IPS-18c (cell line): ENCODE measurements at regions not wholly inside any gene's neighbourhood (a gene's known extent, or its start where the extent isn't known, plus 50 kb on each side); places are given as distances from the start of the nearest gene placed in this dataset.

ENCODE experiments used
- H3K4me3 ChIP-seq: 2 replicates; pipeline ENCODE4 v1.7.0; 2013; ENCODE audit warnings: low read depth, mild to moderate bottlenecking, low read length, moderate library complexity; ENCODE audit not compliant: insufficient read depth
- H3K9me3 ChIP-seq: one replicate; pipeline ENCODE4 v1.6.1; 2013; ENCODE audit warnings: mild to moderate bottlenecking, low read length, moderate library complexity; ENCODE audit not compliant: control insufficient read depth, insufficient read depth

DNA sequence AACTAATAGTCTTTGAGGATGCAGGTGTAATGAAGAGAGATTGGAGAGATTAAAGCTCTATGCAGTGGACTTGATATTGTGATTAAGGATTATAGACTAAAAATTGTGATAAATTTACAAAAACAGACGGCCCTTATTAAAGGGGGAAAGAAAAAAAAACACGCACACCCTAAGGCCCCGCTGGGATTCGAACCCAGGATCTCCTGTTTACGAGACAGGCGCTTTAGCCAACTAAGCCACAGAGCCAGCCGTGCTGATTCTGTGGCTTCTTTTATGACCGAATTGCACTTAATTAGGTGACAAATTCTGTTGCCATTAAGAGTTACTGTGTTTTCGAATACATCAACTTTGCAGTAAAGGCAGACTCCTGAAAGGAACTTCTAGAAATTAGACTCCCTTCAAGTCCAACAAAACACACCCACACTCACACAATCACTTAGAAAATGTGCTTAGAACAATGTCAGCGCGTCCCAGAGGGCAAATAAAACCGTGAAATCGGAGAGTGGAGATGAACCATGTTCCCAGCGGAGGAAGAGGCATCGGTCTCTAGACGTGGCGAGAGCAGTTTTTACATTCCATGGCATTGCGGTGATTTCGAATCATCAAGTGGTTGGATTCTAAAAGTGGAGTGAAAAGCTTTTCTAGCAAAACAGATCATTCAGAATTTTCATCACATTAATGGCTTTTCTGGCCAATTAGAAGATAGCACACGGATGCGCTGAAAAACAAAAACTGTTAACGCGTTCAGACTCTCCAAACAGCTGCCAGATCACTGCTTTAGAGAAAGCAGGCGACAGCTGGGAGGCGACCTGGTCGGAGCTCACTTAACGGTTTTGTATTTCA, 122.6 kb downstream of the GPX5 start:
- H3K9me3 ChIP-seq = no peaks in the 10 kb centered on the region
- peak overlapping the region; percentile 74 for H3K4me3 ChIP-seq

DNA sequence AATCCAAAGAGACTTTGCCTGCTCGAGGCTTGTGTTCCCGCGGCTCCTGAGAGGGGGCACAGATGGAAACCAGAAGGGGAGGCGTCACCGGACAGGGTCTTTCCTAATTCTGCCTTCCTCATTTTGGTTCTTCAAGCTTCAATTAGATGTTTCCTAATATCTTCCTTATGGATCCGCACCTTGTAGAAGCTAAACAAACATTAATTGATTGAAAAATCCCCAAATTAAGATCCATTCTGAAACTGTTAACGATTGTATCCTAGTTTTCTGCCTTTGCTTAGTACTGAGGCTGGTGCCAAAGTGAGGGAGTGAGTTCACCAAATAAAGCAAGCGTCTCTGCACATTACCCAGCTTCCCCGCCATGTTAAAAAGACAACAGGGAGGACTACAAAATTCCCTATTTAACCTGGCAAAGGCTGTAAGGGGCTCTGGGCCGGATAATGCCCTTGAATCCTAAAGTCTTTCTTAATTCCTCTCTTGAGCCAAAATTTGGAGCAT, 123.2 kb downstream of the GPX5 start:
- Histone ChIP-seq H3K4me3 (peak overlapping the region; percentile 74), H3K9me3 (no peaks in the 10 kb centered on the region)

DNA sequence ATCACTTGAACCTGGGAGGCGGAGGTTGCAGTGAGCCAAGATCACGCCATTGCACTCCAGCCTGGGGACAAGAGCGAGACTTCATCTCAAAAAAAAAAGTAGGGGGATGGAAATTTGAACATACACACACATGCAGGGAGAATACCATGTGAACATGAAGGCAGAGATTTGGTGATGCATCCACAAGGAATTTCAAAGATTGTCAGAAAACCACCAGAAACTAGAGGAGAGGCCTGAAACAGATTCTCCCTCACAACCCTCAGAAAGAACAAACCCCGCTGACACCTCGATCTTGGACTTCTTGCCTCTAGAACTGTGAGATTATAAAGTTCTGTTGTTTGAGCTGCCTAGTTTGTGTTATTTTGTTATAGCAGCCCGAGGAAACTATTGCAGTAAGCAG, 125.5 kb downstream of the GPX5 start:
- Histone ChIP-seq H3K4me3 (no peak overlapping the region), H3K9me3 (no peaks in the 10 kb centered on the region)

DNA sequence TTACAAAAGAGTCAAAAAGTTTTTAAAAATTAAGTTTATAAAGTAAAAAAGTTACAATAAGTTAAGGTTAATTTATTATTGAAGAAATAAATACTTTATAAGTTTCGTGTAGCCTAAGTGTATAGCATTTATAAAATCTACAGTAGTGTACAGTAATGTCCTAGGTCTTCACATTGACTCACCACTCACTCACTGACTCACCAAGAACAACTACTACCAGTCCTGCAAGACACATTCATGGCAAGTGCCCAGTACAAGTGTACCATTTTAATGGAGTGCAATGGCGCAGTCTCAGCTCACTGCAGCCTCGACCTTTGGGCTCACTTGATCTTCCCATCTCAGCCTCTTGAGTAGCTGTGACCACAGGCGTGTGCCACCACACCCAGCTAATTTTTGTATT, 128.2 kb downstream of the GPX5 start:
- Histone ChIP-seq H3K4me3 (no peak overlapping the region), H3K9me3 (no peaks in the 10 kb centered on the region)

DNA sequence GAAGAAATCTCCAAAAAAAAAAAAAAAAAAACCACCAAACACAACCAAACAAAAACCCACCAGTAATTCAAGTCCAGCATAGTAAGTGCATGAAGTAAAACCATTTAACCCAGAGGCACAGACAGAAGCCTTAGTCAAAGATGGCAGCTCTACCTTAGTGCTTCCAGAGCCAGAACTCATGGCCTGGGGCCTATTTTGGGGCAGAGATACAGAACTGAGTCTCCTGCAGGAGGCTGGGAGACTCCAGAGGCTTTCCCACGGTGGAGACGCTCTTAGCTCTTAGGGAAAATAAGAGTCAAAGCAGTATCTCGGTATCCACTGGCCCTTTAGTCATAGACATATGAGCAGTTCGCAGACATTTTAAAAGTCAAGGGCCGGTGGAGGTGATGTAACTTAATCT, 129.5 kb downstream of the GPX5 start:
- no peaks in the 10 kb centered on the region for H3K9me3 ChIP-seq
- no peak overlapping the region for H3K4me3 ChIP-seq

DNA sequence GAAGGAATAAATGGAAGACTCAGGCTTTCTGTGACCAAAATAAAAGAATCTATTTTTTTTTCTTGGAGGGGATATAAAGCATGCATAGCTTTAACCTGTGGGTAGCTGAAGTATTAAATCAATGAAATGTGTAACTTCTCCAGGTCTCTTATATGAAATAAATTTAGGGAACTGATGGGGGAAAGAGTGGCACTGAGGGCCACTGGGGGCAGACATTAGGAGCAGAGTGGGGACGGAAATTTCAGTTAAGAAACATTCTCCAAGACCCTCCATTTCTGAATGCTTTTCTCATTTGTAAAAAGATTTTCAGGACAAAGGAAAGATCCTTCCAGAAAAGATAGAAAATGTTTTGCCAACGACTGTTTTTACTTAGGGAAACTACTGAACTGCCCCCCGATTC, 131.0 kb downstream of the GPX5 start:
- Histone ChIP-seq H3K9me3 (no peaks in the 10 kb centered on the region), H3K4me3 (peak overlapping the region; percentile 60; the same call in 1 of the 2 replicates)

DNA sequence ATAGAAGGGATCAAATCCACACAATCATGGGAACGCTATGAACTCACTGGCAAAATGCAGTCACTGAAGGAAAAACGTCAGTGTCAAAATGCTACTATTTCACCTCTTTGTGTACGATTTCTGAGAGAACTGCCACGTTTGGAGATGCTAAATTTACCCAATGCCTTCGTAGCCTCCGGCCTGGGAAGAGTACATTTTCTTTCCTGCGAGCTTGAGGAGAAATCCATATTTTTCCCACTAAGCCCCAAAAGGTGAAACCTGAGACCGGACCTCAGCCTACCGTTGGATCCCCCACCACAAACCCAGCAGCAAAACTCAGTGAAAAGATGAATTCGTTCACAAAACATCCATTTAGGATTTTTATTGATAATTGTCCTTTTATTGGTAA, 131.7 kb downstream of the GPX5 start:
- no peaks in the 10 kb centered on the region for H3K9me3 ChIP-seq
- H3K4me3 ChIP-seq = peak overlapping the region; percentile 60; the same call in 1 of the 2 replicates

DNA sequence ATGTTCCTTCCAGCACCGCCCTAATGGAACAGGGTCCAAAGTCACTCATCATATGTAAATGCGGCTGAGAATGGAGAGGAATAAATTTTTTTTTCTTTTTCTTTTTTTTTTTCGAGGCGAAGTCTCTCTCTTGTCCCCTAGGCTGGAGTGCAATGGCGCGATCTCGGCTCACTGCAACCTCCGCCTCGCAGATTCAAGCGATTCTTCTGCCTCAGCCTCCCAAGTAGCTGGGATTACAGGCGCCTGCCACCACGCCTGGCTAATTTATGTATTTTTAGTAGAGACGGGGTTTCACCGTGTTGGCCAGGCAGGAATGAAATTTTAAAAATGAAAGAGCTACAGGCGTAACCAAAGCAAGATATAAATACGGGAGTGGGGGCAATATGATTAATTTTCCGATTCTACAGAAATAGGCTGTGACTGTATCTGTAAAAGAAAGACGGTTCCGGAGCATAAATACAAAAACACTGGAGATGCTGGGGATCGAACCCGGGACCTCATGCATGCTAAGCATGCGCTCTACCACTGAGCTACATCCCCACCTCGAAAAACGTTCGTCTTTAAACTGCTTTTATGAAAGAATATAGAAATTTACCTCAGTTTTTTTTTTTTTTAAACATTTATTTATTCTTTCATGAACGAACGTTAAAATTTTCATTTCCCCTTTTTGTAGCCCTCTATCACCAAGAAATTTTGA, 132.2 kb downstream of the GPX5 start:
- H3K4me3 ChIP-seq = peak overlapping the region; percentile 60
- H3K9me3 ChIP-seq = no peaks in the 10 kb centered on the region

DNA sequence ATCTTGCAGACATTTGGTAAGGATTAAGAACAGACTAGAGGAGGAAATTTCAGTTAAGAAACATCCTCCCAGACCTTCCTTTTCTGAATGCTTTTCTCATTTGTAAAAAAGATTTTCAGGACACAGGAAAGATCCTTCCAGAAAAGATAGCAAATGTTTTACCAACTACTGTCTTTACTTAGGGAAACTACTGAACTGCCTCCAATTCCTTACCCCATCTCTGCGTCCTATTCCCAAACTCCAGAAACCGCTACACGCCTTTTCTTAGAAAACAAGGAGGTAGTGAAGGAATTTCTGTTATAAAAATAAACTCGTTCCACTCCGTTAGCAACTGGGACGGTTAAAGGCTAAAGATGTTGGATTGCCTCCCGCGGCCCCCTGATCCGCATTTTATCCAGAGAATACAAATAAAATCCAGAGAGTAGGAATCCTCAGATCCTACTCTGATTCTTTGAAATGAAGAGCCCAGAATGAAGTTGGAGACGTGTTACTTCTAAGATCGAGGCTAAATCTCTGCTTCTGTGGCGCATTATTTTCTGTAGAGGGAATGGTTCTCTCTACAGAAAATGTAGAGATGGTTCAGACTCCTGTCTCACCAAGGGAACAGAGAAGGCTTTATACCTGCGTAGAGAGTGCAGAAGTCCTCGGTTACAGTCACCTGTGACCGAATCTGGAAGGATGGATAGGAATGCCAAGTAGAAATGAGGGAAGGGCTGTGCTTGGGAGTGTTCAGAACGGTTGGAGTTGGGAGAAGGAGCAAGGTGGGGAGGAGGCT, 133.0 kb downstream of the GPX5 start:
- Histone ChIP-seq H3K4me3 (peak overlapping the region; percentile 60), H3K9me3 (no peaks in the 10 kb centered on the region)

DNA sequence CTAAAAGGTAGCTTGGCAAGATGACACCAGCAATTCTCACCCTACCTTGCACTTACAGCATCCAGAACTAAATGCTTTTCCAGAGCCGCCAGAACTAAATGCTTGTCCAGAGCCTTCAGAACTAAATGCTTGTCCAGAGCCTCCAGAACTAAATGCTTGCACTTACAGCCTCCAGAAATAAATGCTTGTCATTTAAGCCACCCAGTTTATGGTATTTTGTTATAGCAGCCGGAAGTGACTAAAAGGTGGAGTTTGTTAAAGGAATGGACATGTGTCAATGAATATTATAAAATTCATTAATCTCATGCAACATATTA, 133.5 kb downstream of the GPX5 start:
- no peaks in the 10 kb centered on the region for H3K9me3 ChIP-seq
- H3K4me3 ChIP-seq = peak overlapping the region; percentile 60

DNA sequence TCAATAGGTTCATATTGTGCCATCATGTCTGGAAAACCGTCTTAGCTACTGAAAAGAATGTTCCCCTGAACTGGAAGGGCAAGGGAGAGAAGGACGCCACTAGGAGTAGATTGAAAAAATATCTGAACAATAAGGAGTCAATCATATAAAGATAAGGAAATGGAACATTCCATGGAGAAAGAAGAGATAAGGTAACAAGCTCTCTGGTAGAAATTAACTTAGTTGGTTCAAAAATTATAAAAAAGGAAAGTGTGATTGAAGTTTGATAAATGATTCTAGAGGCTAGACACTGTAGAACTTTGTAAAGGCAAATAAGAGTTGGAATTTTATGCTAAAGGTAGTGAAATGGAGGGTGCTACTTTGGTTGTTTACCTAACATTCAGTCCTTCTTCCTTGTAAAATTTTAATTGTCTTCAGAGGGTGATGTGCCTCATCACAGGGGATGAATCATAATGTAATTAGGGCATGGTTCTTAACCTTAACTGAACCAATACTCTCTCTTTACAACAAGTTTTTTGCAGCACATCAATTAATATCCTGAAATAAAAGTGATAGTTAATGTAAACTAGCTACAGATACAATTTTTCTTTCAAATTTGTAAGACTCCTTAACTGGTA, 135.5 kb downstream of the GPX5 start:
- Histone ChIP-seq H3K9me3 (no peaks in the 10 kb centered on the region), H3K4me3 (no peak overlapping the region)

DNA sequence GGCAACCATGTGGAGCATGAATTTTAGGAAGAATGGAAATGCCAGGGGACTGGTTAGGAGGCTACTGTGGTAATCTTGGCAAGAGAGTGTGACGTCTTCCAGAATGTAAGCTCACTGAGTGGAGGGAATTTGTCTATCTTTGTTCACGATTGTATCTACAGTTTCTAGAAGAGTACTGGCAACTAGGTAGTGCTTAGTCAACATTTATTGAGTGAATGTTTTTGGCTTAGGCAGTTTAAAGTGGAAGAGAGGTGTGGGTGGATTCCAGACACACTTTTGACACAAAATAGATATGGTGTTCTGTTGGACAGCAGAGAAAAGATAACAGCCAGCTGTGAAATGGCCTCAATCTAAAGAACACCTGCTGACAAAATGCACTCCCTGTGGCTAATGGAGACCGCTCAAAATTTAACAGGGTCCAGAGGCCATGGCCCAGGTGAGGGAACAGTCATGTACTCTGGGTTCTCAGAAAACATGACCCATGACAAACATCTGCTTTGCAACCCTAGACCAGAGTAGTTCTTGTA, 139.3 kb downstream of the GPX5 start:
- Histone ChIP-seq H3K4me3 (no peak overlapping the region), H3K9me3 (no peaks in the 10 kb centered on the region)

DNA sequence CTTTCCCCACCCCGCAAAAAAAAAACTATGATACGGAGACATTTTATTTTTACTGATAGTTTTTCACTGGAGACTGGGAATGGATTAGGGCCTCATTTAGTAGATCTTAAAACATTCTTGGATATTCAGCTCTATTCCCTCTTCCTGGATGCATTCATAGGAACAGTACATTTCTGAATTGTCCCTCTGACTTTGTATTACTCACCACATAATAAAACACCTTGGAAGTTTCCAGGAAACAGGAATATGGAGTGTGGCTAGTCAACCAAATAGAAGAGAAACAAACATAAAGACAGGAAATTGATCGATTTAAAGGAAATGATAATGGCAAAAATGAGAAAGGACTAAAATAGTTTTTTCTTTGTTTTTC, 147.7 kb downstream of the GPX5 start:
- H3K4me3 ChIP-seq = no peak overlapping the region
- H3K9me3 ChIP-seq = no peaks in the 10 kb centered on the region

DNA sequence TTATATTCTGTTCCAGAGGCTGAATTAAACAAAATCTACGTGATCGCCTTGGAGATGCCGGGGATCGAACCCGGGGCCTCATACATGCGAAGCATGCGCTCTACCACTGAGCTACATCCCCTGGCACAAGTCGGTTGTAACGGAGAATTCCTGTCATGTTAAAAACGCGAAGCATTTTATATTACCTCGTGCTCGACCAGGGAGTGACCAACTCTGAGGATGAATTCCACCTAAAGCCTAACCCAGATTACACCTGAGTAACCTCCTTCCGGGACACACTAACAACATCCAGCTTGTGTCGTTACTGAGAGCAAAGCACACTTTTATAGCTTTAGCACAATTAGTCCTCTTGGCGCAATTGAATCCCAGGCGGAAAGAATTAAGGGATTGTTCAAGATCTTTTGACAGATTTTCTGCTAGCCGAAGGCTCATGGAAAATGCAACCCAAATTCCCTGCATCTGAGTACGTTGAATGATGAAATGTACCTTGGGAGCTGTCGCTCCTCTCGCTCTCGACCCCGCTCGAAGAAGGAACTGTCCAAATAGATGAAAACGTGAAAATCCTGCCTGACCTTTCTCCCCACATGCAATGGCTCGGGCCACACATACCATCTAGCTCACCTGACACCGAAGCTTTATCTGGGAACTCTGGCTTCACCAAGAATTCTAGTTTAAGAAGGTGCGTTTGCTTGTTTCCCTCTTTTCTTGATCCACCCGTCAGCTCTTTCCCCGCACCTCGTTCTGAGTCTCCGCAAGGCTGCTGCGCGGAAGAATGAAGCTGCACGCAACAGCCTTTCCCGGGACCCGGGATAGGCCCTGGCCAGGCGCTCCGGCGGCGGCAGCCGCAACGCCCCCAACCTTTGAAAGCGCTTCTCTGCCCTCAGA, 148.3 kb downstream of the GPX5 start:
- Histone ChIP-seq H3K9me3 (no peaks in the 10 kb centered on the region), H3K4me3 (peak overlapping the region; percentile 57)

DNA sequence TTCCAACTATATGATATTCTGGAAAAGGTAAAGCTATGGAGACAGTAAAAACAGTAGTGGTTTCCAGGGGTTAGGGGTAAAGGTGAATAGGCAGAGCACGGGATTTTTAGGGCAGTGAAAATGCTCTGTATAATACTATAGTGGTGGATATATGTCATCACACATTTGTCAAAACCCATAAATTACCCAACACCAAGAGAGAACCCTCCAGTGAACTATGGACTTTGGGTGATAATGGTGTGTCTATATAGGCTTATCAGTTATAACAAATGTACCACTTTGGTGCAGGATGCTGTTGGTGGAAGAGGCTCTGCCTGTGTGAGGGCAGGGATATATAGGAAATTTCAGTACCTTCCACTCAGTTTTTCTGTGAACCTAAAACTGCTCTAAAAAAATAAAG, 149.9 kb downstream of the GPX5 start:
- Histone ChIP-seq H3K9me3 (no peaks in the 10 kb centered on the region), H3K4me3 (no peak overlapping the region)

DNA sequence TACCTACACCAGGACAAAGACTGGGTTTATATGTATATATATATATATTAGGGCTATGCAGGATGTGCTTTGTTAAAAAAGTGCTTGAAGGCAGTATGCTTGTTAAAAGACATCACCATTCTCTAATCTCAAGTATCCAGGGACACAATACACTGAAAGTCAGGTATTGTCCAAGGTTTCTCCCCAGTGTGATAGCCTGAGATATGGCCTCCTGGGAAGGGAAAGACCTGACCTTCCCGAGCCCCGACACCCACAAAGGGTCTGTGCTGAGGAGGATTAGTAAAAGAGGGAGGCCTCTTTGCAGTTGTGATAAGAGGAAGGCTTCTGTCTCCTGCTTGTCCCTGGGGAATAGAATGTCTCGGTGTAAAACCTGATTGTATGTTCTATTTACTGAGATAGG, 156.9 kb downstream of the GPX5 start:
- Histone ChIP-seq H3K4me3 (no peak overlapping the region), H3K9me3 (no peaks in the 10 kb centered on the region)
